GM21390 (cell line): ENCODE measurements at regions not wholly inside any gene's neighbourhood (a gene's known extent, or its start where the extent isn't known, plus 50 kb on each side); places are given as distances from the start of the nearest gene placed in this dataset.
"Not testable (repeated sequence)": the region's sequence is repeated elsewhere in the genome, so short reads cannot be mapped to it uniquely, and the experiment has no call there.

Source experiments
- ATAC-seq: cut with Tn5 transposase; IDR thresholded peaks from one replicate; pipeline ENCODE4 v1.9.1; 2021; ENCODE audit not compliant: unreplicated experiment

DNA sequence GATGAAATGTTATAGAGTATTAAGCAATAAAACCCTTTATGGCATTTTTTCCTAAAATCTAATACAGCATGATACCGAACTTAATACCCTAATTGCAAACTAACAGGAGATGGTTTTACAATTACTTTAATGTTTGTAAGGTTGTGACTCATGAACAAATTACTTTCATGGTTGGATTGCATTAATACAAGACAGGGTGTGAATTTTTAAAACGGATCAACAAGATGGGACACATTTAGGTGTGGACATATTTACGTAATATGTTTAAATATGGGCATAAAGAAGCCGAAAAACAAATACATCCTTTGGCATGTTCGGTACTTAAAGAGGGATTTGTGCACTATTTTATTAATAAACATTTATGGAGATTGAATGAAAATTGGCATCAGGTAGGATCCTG is 168.3 kb upstream of the SPRY2 start:
- no peak for ATAC-seq

DNA sequence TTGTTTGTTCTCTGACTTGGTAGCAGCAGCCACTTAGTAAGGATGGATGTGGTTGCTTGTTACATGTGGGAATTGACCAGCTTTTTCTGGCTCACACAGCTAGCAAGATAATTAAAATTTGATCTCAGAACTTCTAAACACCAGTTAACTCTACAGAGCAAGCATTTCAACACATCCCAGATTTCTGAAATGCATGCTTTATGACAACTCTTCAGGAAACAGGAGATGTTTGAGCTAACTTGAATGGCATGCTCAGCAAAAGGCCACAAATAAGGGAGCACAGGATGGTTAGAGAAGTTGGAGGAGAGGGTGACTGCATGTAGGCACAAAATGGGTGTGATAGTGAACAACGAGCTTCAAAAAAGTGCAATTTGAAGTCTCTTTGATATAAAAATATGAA is 167.1 kb upstream of the SPRY2 start:
- no peak for ATAC-seq

DNA sequence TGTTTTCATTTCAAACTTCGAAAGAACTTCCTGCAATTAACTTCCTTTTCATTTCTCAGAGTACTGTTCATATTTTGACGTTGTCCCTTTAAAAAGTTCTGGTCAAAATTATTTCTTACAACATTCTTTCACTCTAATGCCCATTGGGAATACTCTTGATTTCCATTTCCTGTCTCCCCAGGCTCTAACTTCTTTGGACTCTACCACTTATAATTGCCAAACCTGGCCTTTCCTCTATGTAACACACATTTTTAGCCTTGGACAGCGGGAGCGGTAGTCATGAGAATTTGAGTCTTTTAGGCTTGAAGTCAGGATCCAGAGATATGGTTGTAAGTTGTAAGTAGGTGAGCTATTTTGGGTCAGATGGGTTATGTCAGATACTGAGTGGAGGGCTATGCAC is 163.5 kb upstream of the SPRY2 start:
- ATAC-seq, result no peak

DNA sequence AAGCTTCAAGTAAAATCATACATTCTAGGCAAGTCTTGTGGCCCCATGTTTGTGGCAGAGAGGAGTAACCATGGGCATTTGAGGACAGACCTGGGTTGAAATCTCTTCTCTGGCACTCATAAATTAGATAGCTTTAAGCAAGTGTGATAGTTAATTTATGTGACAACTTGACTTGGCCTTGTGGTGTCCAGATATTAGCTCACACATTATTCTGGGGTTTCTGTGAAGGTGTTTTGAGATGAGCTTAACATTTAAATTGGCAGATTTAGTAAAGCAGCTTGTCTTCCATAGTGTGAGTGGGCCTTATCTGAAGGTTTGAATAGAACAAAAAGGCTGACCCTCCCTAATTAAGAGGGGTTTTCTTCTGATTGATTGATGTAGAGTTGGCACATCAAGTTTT is 161.4 kb upstream of the SPRY2 start:
- ATAC-seq, result no peak

- no peak for ATAC-seq
These were observed 160.6 kb upstream of the SPRY2 start for GRCh38 chr13:80501556-80501955.

GRCh38 chr13:80499536-80500290 is 158.8 kb upstream of the SPRY2 start:
- ATAC-seq, result no peak

DNA sequence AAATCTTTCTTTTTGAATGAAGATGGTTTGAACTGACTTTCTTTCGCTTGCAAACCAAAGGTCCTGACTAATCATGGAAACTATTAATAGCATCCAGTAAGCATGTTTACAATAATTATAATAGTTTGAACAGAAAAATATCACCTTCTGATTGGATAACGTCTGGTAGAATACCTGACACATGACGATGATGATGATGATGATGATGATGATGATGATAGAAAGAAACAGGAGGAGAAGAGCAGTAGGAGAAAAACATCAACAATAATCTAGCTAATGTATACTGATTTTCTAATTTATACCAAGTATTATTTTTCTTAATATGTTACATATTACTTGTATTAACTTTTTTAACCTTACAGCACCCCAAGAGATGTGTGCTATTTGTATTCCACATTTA is 157.5 kb upstream of the SPRY2 start:
- ATAC-seq, result no peak

DNA sequence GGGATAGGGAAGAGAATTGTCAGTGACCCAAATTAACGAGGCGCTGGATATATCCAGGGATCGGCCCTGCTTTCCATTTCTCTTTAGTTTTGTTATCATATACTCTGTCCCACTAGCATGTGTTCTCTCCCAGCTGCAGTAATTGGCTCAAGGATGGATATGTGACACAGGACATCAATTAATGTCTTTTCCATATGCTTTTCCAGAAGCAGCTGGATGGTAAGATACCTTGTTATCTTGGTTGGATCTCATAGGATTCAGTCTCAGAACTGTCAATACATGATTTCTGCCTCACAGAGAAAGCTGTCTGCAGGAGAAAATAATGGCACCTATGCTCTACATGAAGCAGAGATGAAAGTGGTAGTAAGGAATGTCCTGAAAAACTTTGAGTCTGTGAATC is 157.1 kb upstream of the SPRY2 start:
- no peak for ATAC-seq

DNA sequence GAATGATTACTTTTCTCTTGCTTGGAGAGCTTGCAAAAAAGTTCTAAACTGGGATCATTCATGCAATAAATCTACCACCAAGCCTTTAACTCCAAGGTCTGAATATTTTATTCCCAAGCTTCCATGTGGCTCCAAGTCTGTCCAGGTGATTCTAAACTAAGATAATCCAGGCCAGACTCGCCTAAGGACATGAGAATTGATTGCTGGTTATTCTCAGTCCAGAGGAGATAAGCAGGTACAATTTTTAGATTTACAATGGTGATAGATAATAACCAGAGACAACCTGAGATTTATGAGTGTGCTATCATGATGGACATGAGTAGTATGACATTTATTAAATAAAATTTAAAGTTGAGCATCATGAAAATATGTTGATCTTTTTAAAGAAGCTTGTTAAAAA is 156.5 kb upstream of the SPRY2 start:
- no peak for ATAC-seq

DNA sequence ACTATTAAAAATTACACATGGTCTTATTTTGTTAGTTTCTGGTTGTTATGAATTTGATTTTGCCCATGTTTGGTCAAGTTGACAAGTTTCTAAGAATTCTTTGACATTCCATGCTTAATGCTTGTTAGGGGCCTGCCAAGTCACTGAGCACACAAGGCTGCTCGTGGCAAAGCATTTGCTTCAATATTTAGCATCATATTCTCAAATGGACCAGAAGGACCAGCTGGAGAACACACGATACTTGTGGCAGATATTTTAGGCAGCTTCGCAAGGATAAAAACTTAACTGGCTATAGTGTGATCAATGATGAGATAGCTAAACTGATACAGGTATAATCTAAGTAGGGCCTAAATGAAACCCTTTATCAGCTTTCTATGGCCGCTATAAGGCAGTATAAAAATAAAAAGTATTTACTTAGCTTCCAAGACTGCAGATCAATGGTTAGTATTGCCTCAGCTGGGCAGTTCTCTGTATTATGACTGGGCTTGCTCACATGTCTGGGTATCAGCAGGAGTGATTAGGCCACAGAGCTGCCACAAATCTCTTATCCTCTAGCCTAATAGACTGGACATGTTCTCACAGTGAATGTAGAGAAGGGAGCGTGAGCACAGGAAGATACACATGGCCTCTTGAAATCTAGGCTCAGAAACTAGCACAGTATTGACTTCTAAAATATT is 155.9 kb upstream of the SPRY2 start:
- ATAC-seq, result no peak

DNA sequence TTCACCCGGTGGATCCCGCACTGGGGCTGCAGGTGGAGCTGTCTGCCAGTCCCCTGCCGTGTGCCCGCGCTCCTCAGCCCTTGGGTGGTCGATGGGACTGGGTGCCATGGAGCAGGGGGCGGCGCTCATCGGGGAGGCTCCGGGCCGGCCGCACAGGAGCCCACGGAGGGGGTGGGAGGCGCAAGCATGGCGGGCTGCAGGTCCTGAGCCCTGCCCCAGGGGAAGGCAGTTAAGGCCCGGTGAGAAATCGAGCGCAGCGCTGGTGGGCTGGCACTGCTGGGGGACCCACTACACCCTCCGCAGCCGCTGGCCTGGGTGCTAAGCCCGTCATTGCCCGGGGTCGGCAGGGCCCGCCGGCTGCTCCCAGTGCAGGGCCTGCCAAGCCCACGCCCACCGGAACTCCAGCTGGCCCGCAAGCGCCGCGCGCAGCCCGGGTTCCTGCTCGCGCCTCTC is 149.6 kb upstream of the SPRY2 start:
- not testable (repeated sequence) for ATAC-seq

GRCh38 chr13:80486402-80486801 is 145.5 kb upstream of the SPRY2 start:
- ATAC-seq, result no peak

GRCh38 chr13:80483157-80483556 is 142.2 kb upstream of the SPRY2 start:
- no peak for ATAC-seq

- no peak for ATAC-seq
These were observed 140.7 kb upstream of the SPRY2 start for GRCh38 chr13:80481588-80481987.

DNA sequence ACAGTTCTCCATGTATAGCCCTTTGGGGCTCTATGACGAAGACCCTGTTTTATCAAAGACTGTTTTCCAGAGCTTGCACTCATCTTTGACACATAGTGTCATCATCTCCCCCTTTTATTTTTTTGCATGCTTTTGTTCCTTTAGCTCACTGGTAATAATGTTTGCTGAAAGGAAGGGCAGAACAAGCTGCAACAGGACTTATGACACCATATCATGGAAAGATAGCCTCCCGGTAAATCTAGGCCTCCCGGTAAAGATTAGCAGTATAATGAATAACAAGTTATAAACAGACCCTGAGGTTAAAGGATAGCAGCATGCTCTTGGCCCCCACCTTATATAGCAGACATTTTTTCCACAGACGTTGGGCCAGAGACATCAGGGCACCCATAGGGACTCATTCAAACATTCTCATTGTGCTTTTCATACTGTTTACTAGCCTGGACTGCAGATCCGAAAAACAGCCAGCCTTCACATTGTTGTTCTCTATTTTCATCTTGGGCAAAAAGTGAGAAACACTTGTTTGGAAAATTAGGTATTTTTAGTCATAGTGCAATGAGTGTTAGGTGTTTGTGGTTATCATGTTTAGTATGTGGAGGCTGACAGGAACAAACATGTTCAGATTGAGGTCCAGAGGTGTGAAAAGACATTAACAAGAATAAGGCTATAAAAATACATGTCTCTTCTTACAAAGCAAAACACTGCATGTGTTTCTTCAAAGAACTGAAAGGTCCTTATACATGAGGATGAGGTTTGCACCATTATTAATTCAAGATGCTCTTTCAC is 136.9 kb upstream of the SPRY2 start:
- ATAC-seq, result no peak

- no peak for ATAC-seq
These were observed 136.0 kb upstream of the SPRY2 start for GRCh38 chr13:80476953-80477352.

DNA sequence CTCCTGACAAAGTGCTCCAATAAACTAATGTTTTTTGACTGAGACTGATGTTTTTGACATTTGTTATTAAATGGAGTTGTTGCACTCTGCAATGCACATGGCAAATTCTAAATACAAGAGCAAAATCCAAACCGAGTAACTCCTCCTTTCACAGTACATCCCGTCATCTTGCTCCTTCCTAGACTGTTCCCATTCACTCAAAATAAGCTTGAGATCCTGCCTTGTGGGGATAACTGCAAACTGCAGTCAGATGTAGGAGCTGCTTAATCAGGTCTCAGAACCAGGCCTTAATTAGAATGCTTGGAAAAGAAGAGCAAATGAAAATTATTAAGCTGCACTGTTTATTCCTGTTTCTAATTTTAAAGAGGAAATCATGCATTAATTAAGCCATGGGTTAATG is 134.8 kb upstream of the SPRY2 start:
- no peak for ATAC-seq

- ATAC-seq, result no peak
These were observed 132.8 kb upstream of the SPRY2 start for GRCh38 chr13:80473695-80474094.

GRCh38 chr13:80469853-80470381 is 129.0 kb upstream of the SPRY2 start:
- ATAC-seq, result no peak

DNA sequence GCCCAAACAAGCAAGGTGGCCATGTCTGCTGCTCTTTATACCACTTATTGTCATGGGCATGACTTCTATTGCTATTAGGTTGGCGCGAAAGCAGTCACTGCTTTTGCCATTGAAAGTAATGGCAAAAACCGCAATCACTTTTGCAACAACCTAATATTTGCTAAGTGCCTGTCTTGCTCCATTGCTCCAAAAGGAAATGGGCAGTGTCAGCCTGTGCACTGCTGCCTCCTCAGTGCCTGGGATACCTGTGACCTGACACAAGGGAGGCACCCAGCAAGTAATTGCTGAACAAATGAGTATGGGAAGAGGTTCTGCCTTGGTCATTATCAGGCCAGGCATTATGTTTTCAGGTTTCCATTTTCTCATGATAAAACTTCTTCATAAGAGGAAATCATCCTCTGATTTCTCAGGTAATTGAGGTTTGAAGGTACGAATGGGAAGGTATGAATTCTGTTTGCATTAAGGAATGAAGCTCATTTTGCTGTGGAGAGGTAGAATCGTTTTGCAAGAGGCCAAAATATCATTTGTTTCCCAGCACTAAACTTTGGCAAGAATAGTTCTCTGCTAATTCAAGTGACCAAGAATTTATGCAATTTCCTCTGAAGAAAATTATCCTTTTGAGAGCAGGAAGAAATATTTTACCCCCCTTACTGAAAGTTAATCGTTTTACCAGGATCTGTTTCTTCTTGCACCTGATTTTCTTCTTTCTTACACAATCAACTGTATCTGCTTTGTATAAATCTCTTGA is 128.4 kb upstream of the SPRY2 start:
- ATAC-seq, result no peak

DNA sequence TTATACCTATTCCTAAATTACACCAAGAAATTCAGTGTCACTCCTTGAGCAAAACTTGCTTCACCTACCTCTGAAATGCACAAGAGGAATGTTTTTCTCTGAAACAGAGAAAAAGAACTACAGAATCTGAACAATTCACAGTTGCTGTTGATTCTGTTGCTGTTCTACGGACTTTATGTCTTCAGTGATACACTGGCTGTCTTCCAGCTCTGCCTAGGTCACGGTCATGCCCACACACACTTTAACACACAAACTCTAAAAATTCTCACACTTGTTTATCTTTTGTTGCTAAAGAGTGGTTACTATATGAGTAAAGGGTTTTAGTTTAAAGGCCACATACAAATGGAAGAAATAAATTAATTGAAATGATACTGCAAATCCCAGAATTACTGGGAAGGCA is 124.4 kb upstream of the SPRY2 start:
- ATAC-seq, result no peak
